IPS DF 4.7 (cell line): ENCODE measurements at regions not wholly inside any gene's neighbourhood (a gene's known extent, or its start where the extent isn't known, plus 50 kb on each side); places are given as distances from the start of the nearest gene placed in this dataset.
"Not testable (repeated sequence)": the region's sequence is repeated elsewhere in the genome, so short reads cannot be mapped to it uniquely, and the experiment has no call there.

Experiments
- DNase-seq: peaks from one replicate; pipeline ENCODE4 v3.0.0-alpha.2; 2013; ENCODE audit warnings: low spot score; ENCODE audit errors: extremely low read depth

GRCh38 chr1:30133414-30134055 lies 589.9 kb downstream of the MATN1 start:
- no peak for DNase-seq

- no peak for DNase-seq
Measured at GRCh38 chr1:30132602-30133286, 590.6 kb downstream of the MATN1 start.

- DNase-seq = not testable (repeated sequence)
Measured at GRCh38 chr1:30130566-30130965, 592.8 kb downstream of the MATN1 start.

- DNase-seq = no peak
Measured at GRCh38 chr1:30130099-30130498, 593.3 kb downstream of the MATN1 start.

GRCh38 chr1:30129421-30130055 lies 593.8 kb downstream of the MATN1 start:
- no peak for DNase-seq

- DNase-seq = no peak
Measured at GRCh38 chr1:30129001-30129408, 594.4 kb downstream of the MATN1 start.

GRCh38 chr1:30126848-30127247 lies 596.5 kb downstream of the MATN1 start:
- no peak for DNase-seq

- DNase-seq = no peak
Measured at GRCh38 chr1:30125821-30126170, 597.6 kb downstream of the MATN1 start.

GRCh38 chr1:30125021-30125820 lies 598.2 kb downstream of the MATN1 start:
- DNase-seq = no peak

- no peak for DNase-seq
Measured at GRCh38 chr1:30123896-30124295, 599.5 kb downstream of the MATN1 start.

GRCh38 chr1:30123036-30123435 lies 600.3 kb downstream of the MATN1 start:
- no peak for DNase-seq

- DNase-seq = no peak
Measured at GRCh38 chr1:30120245-30121000, 603.0 kb downstream of the MATN1 start.

- no peak for DNase-seq
Measured at GRCh38 chr1:30117685-30118084, 605.7 kb downstream of the MATN1 start.

- DNase-seq = peak; percentile 19
Measured at GRCh38 chr1:30111431-30111830, 612.0 kb downstream of the MATN1 start.

GRCh38 chr1:30110846-30111245 lies 612.5 kb downstream of the MATN1 start:
- DNase-seq = no peak

GRCh38 chr1:30109853-30110252 lies 613.5 kb downstream of the MATN1 start:
- DNase-seq = no peak

- no peak for DNase-seq
Measured at GRCh38 chr1:30108186-30108585, 615.2 kb downstream of the MATN1 start.

GRCh38 chr1:30106125-30106524 lies 617.3 kb downstream of the MATN1 start:
- DNase-seq = no peak

GRCh38 chr1:30104551-30104950 lies 618.8 kb downstream of the MATN1 start:
- DNase-seq = no peak

GRCh38 chr1:30103708-30104411 lies 619.5 kb downstream of the MATN1 start:
- no peak for DNase-seq

- DNase-seq = no peak
Measured at GRCh38 chr1:30102605-30103004, 620.8 kb downstream of the MATN1 start.
